ENCODE measurements at regions not wholly inside any gene's neighbourhood (a gene's known extent, or its start where the extent isn't known, plus 50 kb on each side); places are given as distances from the start of the nearest gene placed in this dataset.

- WGBS (ENCODE audit: low lambda C conversion rate): 92% methylated on average over 17 of the region's 17 CpGs
- Histone ChIP-seq H3K4me3 (ENCODE audit: low read depth in 2 of 2, low read length in 1 of 2) (no peak overlapping the region), H3K9me2 (no peaks in the 10 kb centered on the region), H4K20me1 (ENCODE audit: insufficient read depth) (no peaks in the 10 kb centered on the region), H3K27ac (ENCODE audit: low read depth in 2 of 2, low read length in 1 of 2) (peak overlapping the region in 1 of 2 experiments; percentile 79; a peak in 2 of 4 replicates), H2AFZ (ENCODE audit: low read depth) (no peak overlapping the region), H3K9me3 (no peaks in the 10 kb centered on the region), H3K36me3 (replicated peaks in 1 of 2; ENCODE audit: control insufficient read depth in 1 of 2, insufficient read depth in 2 of 2, low read length in 1 of 2) (no peaks in the 10 kb centered on the region), H3K27me3 (ENCODE audit: insufficient read depth) (no peaks in the 10 kb centered on the region), H3K79me2 (ENCODE audit: insufficient read depth) (no peaks in the 10 kb centered on the region), H3K4me1 (ENCODE audit: control insufficient read depth in 1 of 2, insufficient read depth in 2 of 2, low read depth in 1 of 2, low read length in 1 of 2) (peaks cover 6% of the 10 kb centered on the region in 2 experiments), H3F3A (replicated peaks; ENCODE audit: insufficient read depth) (peaks cover 8% of the 10 kb centered on the region), H3K9ac (0 out of 2 replicates have a peak overlapping the region, but pooled peaks have one; percentile 8), H3K4me2 (no peak overlapping the region)
- ChIA-PET CTCF (interaction anchor here (1.7 kb wide), 1 partner anchor 8 kb away, joined by 5 read pairs; no protein-coding TSS in a partner anchor), POLR2A (no interaction called here)
- TF ChIP-seq RCOR1 (IDR thresholded peaks at IDR 0.05; ENCODE audit: low read length) (no peak), CTCF (IDR thresholded peaks at IDR 0.05) (no peak), EP300 (IDR thresholded peaks at IDR 0.05; ENCODE audit: borderline replicate concordance in 1 of 2, low read depth in 1 of 2, low read length in 1 of 2) (no peak), FOXM1 (IDR thresholded peaks at IDR 0.05; ENCODE audit: low read depth) (no peak), JUND (IDR thresholded peaks at IDR 0.05) (no peak), RAD21 (IDR thresholded peaks at IDR 0.05; ENCODE audit: low read length) (no peak), MEF2A (IDR thresholded peaks at IDR 0.05; ENCODE audit: borderline replicate concordance, low read depth) (no peak)
- TF ChIP-seq, protein P1, sequence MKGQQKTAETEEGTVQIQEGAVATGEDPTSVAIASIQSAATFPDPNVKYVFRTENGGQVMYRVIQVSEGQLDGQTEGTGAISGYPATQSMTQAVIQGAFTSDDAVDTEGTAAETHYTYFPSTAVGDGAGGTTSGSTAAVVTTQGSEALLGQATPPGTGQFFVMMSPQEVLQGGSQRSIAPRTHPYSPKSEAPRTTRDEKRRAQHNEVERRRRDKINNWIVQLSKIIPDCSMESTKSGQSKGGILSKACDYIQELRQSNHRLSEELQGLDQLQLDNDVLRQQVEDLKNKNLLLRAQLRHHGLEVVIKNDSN (IDR thresholded peaks at IDR 0.05; ENCODE audit: borderline replicate concordance, low read depth): no peak
- TF ChIP-seq, protein P2, sequence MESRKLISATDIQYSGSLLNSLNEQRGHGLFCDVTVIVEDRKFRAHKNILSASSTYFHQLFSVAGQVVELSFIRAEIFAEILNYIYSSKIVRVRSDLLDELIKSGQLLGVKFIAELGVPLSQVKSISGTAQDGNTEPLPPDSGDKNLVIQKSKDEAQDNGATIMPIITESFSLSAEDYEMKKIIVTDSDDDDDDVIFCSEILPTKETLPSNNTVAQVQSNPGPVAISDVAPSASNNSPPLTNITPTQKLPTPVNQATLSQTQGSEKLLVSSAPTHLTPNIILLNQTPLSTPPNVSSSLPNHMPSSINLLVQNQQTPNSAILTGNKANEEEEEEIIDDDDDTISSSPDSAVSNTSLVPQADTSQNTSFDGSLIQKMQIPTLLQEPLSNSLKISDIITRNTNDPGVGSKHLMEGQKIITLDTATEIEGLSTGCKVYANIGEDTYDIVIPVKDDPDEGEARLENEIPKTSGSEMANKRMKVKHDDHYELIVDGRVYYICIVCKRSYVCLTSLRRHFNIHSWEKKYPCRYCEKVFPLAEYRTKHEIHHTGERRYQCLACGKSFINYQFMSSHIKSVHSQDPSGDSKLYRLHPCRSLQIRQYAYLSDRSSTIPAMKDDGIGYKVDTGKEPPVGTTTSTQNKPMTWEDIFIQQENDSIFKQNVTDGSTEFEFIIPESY (IDR thresholded peaks at IDR 0.05; ENCODE audit: borderline replicate concordance, low read depth): no peak
- DNase-seq: no peak
Measured at GRCh38 chr1:234924450-234925355, 203.9 kb downstream of the TOMM20 start.

- H3K9ac ChIP-seq: no peak overlapping the region
- no peaks in the 10 kb centered on the region for H3K79me2 ChIP-seq (ENCODE audit: insufficient read depth)
- H3K4me1 ChIP-seq (ENCODE audit: control insufficient read depth in 1 of 2, insufficient read depth in 2 of 2, low read depth in 1 of 2, low read length in 1 of 2): peaks cover 6 to 15% of the 10 kb centered on the region in 2 experiments
- ChIA-PET CTCF (interaction anchor here (1.7 kb wide), 1 partner anchor 9 kb away, joined by 5 read pairs; no protein-coding TSS in a partner anchor), POLR2A (no interaction called here)
- no peak for DNase-seq
- H3K4me3 ChIP-seq (ENCODE audit: low read depth in 2 of 2, low read length in 1 of 2): no peak overlapping the region
- H3K27me3 ChIP-seq (ENCODE audit: insufficient read depth): no peaks in the 10 kb centered on the region
- H3K9me2 ChIP-seq: no peaks in the 10 kb centered on the region
- no peak overlapping the region for H2AFZ ChIP-seq (ENCODE audit: low read depth)
- WGBS (ENCODE audit: low lambda C conversion rate): 87% methylated on average over 5 of the region's 5 CpGs
- H3K9me3 ChIP-seq: no peaks in the 10 kb centered on the region
- H3F3A ChIP-seq (replicated peaks; ENCODE audit: insufficient read depth): peaks cover 8% of the 10 kb centered on the region
- no peak overlapping the region for H3K27ac ChIP-seq (ENCODE audit: low read depth in 2 of 2, low read length in 1 of 2)
- no peaks in the 10 kb centered on the region for H4K20me1 ChIP-seq (ENCODE audit: insufficient read depth)
- no peak overlapping the region for H3K4me2 ChIP-seq
- no peaks in the 10 kb centered on the region for H3K36me3 ChIP-seq (replicated peaks in 1 of 2; ENCODE audit: control insufficient read depth in 1 of 2, insufficient read depth in 2 of 2, low read length in 1 of 2)
- TF ChIP-seq MAX (IDR thresholded peaks at IDR 0.05; ENCODE audit: low read depth): no peak
- TF ChIP-seq ELF1 (IDR thresholded peaks at IDR 0.05): no peak
- TF ChIP-seq CTCF (IDR thresholded peaks at IDR 0.05): no peak
- no peak for TF ChIP-seq RXRA (IDR thresholded peaks at IDR 0.05; ENCODE audit: borderline replicate concordance, low read depth)
- TF ChIP-seq POLR2AphosphoS5 (IDR thresholded peaks at IDR 0.05; ENCODE audit: low read depth, low read length): no peak
- no peak for TF ChIP-seq SIN3A (IDR thresholded peaks at IDR 0.05; ENCODE audit: borderline replicate concordance, low read depth, low read length)
- TF ChIP-seq NFIC (IDR thresholded peaks at IDR 0.05; ENCODE audit: borderline replicate concordance): no peak
- no peak for TF ChIP-seq IRF3 (IDR thresholded peaks at IDR 0.05; ENCODE audit: low read depth, low read length)
- TF ChIP-seq CHD2 (IDR thresholded peaks at IDR 0.05; ENCODE audit: low read length, partially characterized antibody): no peak
- TF ChIP-seq TCF12 (IDR thresholded peaks at IDR 0.05): no peak
- no peak for TF ChIP-seq TAF1 (IDR thresholded peaks at IDR 0.05; ENCODE audit: borderline replicate concordance, low read depth, low read length)
Measured at GRCh38 chr1:234923626-234924025, 205.0 kb downstream of the TOMM20 start.

Data from SK-N-SH (cell line).